Breast epithelium (tissue), 4 donors: ENCODE measurements at regions not wholly inside any gene's neighbourhood (a gene's known extent, or its start where the extent isn't known, plus 50 kb on each side); places are given as distances from the start of the nearest gene placed in this dataset.

ENCODE experiments used
- DNase-seq, 2 donors: peaks; one replicate each; pipeline ENCODE4 v3.0.0-alpha.2; 2019; ENCODE audit warnings: low spot score in 2 of 2
- H3K27ac ChIP-seq, 2 donors: fragments of 200-600 bp; sonication (generic) in 1 of 2; one replicate each; pipeline ENCODE4 v1.5.1; 2016 to 2019; ENCODE audit warnings: mild to moderate bottlenecking in 1 of 2
- H3K27me3 ChIP-seq, 2 donors: fragments of 200-600 bp; sonication (generic) in 1 of 2; one replicate each; pipeline versions ENCODE4 v1.5.1 to v1.6.0; 2017 to 2019; ENCODE audit warnings: control low read depth in 1 of 2, mild to moderate bottlenecking in 1 of 2
- H3K36me3 ChIP-seq: fragments of 200-600 bp; one replicate; pipeline ENCODE4 v1.5.1; 2019
- H3K4me1 ChIP-seq, 2 donors: fragments of 200-600 bp; sonication (generic); one replicate each; pipeline ENCODE4 v1.5.1; 2016 to 2019; ENCODE audit warnings: control low read depth in 1 of 2
- H3K4me3 ChIP-seq, 3 donors: fragments of 200-600 bp; sonication (generic); 1 replicate in 2 of 3; 2 replicates in 1 of 3; pipeline ENCODE4 v1.5.1; 2016 to 2019; ENCODE audit warnings: mild to moderate bottlenecking in 3 of 3, moderate library complexity in 2 of 3
- H3K9me3 ChIP-seq, 2 donors: fragments of 200-600 bp; sonication (generic) in 1 of 2; one replicate each; pipeline ENCODE4 v1.5.1; 2016 to 2019; ENCODE audit warnings: control low read depth in 1 of 2
- POLR2A ChIP-seq: fragments of 450-650 bp; IDR thresholded peaks from one replicate; pipeline ENCODE4 v1.6.1; 2016; ENCODE audit warnings: antibody characterized with exemption, mild to moderate bottlenecking, moderate library complexity
- POLR2AphosphoS5 ChIP-seq, 3 donors: sonication (generic); formaldehyde crosslinking; IDR thresholded peaks; one replicate each; pipeline ENCODE4 v1.6.1; 2017; ENCODE audit warnings: antibody characterized with exemption in 3 of 3
- intact Hi-C: fragments of 100-400 bp; cut with DNase I; formaldehyde crosslinking; loops from one replicate; pipeline ENCODE4 v1.15.1; 2023; ENCODE audit warnings: low total_unique reads
- TF ChIP-seq, protein P1 (sequence below), 3 donors: fragments of 450-650 bp; IDR thresholded peaks; one replicate each; pipeline ENCODE4 v1.5.1; 2016 to 2017; ENCODE audit warnings: antibody characterized with exemption in 3 of 3, mild to moderate bottlenecking in 3 of 3, moderate library complexity in 3 of 3

- Histone ChIP-seq H3K4me3 (no peak overlapping the region), H3K36me3 (no peaks in the 10 kb centered on the region), H3K27me3 (peaks cover 0 to 5% of the 10 kb centered on the region in 2 donors), H3K9me3 (no peaks in the 10 kb centered on the region), H3K4me1 (no peaks in the 10 kb centered on the region), H3K27ac (no peak overlapping the region)
- TF ChIP-seq POLR2A (no peak), POLR2AphosphoS5 (IDR thresholded peaks at IDR 0.05) (no peak)
- TF ChIP-seq, protein P1, sequence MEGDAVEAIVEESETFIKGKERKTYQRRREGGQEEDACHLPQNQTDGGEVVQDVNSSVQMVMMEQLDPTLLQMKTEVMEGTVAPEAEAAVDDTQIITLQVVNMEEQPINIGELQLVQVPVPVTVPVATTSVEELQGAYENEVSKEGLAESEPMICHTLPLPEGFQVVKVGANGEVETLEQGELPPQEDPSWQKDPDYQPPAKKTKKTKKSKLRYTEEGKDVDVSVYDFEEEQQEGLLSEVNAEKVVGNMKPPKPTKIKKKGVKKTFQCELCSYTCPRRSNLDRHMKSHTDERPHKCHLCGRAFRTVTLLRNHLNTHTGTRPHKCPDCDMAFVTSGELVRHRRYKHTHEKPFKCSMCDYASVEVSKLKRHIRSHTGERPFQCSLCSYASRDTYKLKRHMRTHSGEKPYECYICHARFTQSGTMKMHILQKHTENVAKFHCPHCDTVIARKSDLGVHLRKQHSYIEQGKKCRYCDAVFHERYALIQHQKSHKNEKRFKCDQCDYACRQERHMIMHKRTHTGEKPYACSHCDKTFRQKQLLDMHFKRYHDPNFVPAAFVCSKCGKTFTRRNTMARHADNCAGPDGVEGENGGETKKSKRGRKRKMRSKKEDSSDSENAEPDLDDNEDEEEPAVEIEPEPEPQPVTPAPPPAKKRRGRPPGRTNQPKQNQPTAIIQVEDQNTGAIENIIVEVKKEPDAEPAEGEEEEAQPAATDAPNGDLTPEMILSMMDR (IDR thresholded peaks at IDR 0.05), result no peak
- no peak for DNase-seq
- intact Hi-C loops, result loop anchor here (2.0 kb wide), 1 partner anchor 161 kb away; no protein-coding TSS in a partner anchor
Measured at GRCh38 chr7:131893631-131894340, 337.4 kb upstream of the PODXL start.

GRCh38 chr7:131890176-131890575 is 333.7 kb upstream of the PODXL start:
- peaks cover 0 to 12% of the 10 kb centered on the region in 2 donors for H3K9me3 ChIP-seq
- DNase-seq, result no peak
- TF ChIP-seq, protein P1 (IDR thresholded peaks at IDR 0.05), result no peak
- no peak for TF ChIP-seq POLR2AphosphoS5 (IDR thresholded peaks at IDR 0.05)
- no peak for TF ChIP-seq POLR2A
- no peak overlapping the region for H3K27ac ChIP-seq
- H3K4me3 ChIP-seq, result no peak overlapping the region
- no peaks in the 10 kb centered on the region for H3K4me1 ChIP-seq
- H3K36me3 ChIP-seq, result no peaks in the 10 kb centered on the region
- intact Hi-C loops, result no loop called here
- H3K27me3 ChIP-seq, result peaks cover 0 to 9% of the 10 kb centered on the region in 2 donors

DNA sequence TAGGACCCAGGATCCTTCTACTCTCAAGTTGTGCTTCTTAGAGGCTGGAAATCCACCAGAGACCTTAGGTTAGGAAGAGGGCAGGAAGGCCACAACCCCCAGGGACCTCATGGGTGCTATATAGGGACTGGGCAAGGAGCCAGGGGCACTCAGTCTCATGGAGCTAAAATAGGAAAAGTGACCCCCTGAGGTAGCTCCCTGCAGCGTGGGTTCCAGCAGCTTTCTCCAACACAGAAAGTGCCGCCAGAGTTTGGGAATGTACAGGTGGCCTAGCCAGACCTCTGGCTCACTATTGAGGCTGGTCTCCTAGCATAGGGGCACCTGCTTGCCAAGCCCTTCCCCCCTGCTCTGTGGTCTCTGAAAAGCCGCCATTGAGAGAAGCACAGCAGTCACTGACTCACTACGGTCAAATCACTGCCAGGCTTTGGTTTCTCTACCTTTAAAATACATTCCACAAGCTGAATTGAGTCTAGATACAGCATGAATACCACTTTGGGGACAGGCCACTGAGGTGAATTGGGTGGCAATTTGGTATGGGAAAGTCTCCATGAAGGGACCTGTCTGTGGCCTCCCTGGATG is 333.2 kb upstream of the PODXL start:
- Histone ChIP-seq H3K4me3 (no peak overlapping the region), H3K27ac (no peak overlapping the region), H3K36me3 (no peaks in the 10 kb centered on the region), H3K4me1 (no peaks in the 10 kb centered on the region), H3K27me3 (peaks cover 0 to 9% of the 10 kb centered on the region in 2 donors), H3K9me3 (peaks cover 0 to 16% of the 10 kb centered on the region in 2 donors)
- DNase-seq, result no peak
- intact Hi-C loops, result no loop called here
- TF ChIP-seq, protein P1 (IDR thresholded peaks at IDR 0.05), result no peak
- TF ChIP-seq POLR2A, result no peak
- TF ChIP-seq POLR2AphosphoS5 (IDR thresholded peaks at IDR 0.05), result no peak

DNA sequence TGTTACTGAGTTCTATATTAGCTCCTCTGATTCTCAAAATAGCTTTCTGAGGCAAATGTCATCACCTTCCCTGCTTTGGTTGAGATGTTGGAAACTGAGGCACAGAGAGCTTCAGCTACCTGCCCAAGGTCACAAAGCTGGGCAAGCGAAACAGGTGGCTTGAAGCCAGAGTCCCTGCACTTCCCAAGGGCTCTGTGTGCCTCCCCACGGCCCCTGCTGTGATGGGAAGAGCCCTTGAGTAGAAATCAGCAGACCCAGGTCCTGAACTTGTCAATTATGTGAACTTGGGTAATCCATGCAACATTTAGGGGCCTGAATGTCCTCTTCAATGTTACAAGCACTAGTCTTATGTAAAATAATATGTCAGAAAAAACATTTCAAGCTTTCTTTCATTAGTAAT is 327.3 kb upstream of the PODXL start:
- peaks cover 0 to 22% of the 10 kb centered on the region in 2 donors for H3K9me3 ChIP-seq
- no peak overlapping the region for H3K4me3 ChIP-seq
- DNase-seq, result no peak
- H3K27me3 ChIP-seq, result peaks cover 0 to 4% of the 10 kb centered on the region in 2 donors
- intact Hi-C loops, result no loop called here
- H3K4me1 ChIP-seq, result no peaks in the 10 kb centered on the region
- no peaks in the 10 kb centered on the region for H3K36me3 ChIP-seq
- TF ChIP-seq, protein P1 (IDR thresholded peaks at IDR 0.05), result no peak
- TF ChIP-seq POLR2A, result no peak
- no peak for TF ChIP-seq POLR2AphosphoS5 (IDR thresholded peaks at IDR 0.05)
- no peak overlapping the region for H3K27ac ChIP-seq

DNA sequence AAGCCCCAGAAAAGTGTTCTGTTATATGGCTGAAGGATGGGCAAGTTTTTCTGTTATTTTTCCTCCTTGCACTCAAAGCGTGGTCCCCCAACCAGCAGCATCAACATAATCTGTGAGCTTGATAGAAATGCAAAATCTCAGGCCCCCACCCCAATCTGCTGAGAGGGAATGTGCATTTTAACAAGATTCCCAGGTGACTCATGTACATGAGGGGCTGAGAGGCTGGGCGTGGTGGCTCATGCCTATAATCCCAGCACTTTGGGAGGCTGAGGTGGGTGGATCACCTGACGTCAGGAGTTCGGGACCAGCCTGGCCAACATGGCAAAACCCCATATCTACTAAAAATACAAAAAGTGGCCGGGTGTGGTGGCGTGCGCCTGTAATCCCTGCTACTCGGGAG is 326.8 kb upstream of the PODXL start:
- Histone ChIP-seq H3K27me3 (no peaks in the 10 kb centered on the region), H3K36me3 (no peaks in the 10 kb centered on the region), H3K27ac (no peak overlapping the region), H3K9me3 (peaks cover 0 to 22% of the 10 kb centered on the region in 2 donors), H3K4me1 (no peaks in the 10 kb centered on the region), H3K4me3 (no peak overlapping the region)
- intact Hi-C loops, result no loop called here
- TF ChIP-seq POLR2AphosphoS5 (IDR thresholded peaks at IDR 0.05) (no peak), POLR2A (no peak)
- TF ChIP-seq, protein P1 (IDR thresholded peaks at IDR 0.05), result no peak
- no peak for DNase-seq
